ENCODE measurements at regions not wholly inside any gene's neighbourhood (a gene's known extent, or its start where the extent isn't known, plus 50 kb on each side); places are given as distances from the start of the nearest gene placed in this dataset.

GRCh38 chr20:53699085-53699674 is 105.5 kb upstream of the ZNF217 start:
- Histone ChIP-seq H2AK9ac (replicated peaks; ENCODE audit: low read depth, low read length, poor library complexity) (no peak overlapping the region), H3K4me2 (ENCODE audit: low read depth, low read length) (no peak overlapping the region), H2BK5ac (ENCODE audit: low read depth, low read length, poor library complexity, severe bottlenecking) (no peak overlapping the region), H3K9me3 (ENCODE audit: control insufficient read depth, insufficient read depth, low read length) (no peaks in the 10 kb centered on the region), H4K5ac (ENCODE audit: low read depth, low read length) (no peak overlapping the region), H3K27me3 (ENCODE audit: control insufficient read depth, insufficient read depth, low read length) (no peaks in the 10 kb centered on the region), H3K79me1 (ENCODE audit: low read depth in 1 of 2, low read length in 2 of 2) (no peaks in the 10 kb centered on the region), H4K91ac (ENCODE audit: insufficient read depth, low read depth, low read length) (no peak overlapping the region), H2BK15ac (ENCODE audit: low read depth, low read length) (no peak overlapping the region), H3K36me3 (ENCODE audit: control insufficient read depth, insufficient read depth, low read length) (no peaks in the 10 kb centered on the region), H3K27ac (ENCODE audit: insufficient read depth, low read length) (no peak overlapping the region), H4K8ac (ENCODE audit: low read depth in 2 of 2, low read length in 2 of 2) (no peak overlapping the region), H4K20me1 (ENCODE audit: insufficient read depth, low read length) (no peaks in the 10 kb centered on the region), H3K9ac (ENCODE audit: low read depth, low read length) (no peak overlapping the region), H3K4ac (ENCODE audit: low read depth, low read length) (no peak overlapping the region), H3K18ac (ENCODE audit: low read depth, low read length) (no peak overlapping the region), H3K56ac (ENCODE audit: extremely low read depth, insufficient read depth, low read length) (no peak overlapping the region), H2AFZ (replicated peaks; ENCODE audit: low read length, poor library complexity) (no peak overlapping the region), H3K23ac (ENCODE audit: low read depth, low read length) (no peak overlapping the region), H3K4me1 (ENCODE audit: control insufficient read depth, insufficient read depth, low read length) (no peaks in the 10 kb centered on the region), H2AK5ac (ENCODE audit: low read depth, low read length) (no peak overlapping the region), H2BK120ac (ENCODE audit: low read depth, low read length) (no peak overlapping the region), H3K4me3 (ENCODE audit: insufficient read depth, low read depth, low read length) (no peak overlapping the region), H3K9me1 (ENCODE audit: insufficient read depth, low read length) (peaks cover 3% of the 10 kb centered on the region; the same call in 1 of the 2 replicates), H3K14ac (replicated peaks; ENCODE audit: low read depth, low read length) (no peak overlapping the region), H2BK20ac (ENCODE audit: low read depth, low read length) (no peak overlapping the region)
- no peak for DNase-seq
- BruUV-seq (replicated peaks) = no TSS peak
- dilution Hi-C loops (cut with HindIII; ENCODE audit: low sequenced_read_pairs, unreplicated experiment) = no loop called here
- 100% methylated on average over 1 of the region's 3 CpGs; no CpG with 5 or more reads in 1 of the 2 experiments for WGBS, 2 experiments (ENCODE audit: extremely low coverage in 2 of 2, insufficient read length in 1 of 2)
- POLR2A ChIA-PET (ENCODE audit: unreplicated experiment) = no interaction called here
- CTCF ChIA-PET = no interaction called here
- no peak for TF ChIP-seq NFE2L2 (IDR thresholded peaks at IDR 0.05; ENCODE audit: low read depth, low read length)
- TF ChIP-seq MAZ (IDR thresholded peaks at IDR 0.05; ENCODE audit: borderline replicate concordance, low read depth, low read length) = no peak
- TF ChIP-seq RAD21 (IDR thresholded peaks at IDR 0.05; ENCODE audit: low read length) = no peak
- TF ChIP-seq CTCF (conservative IDR thresholded peaks at IDR 0.05; ENCODE audit: low read depth, low read length) = no peak
- TF ChIP-seq USF2 (IDR thresholded peaks at IDR 0.05; ENCODE audit: low read depth, low read length) = no peak
- TF ChIP-seq MXI1 (IDR thresholded peaks at IDR 0.05; ENCODE audit: borderline replicate concordance, low read depth, low read length) = no peak
- no peak for TF ChIP-seq SMC3 (IDR thresholded peaks at IDR 0.05; ENCODE audit: low read depth, low read length)
- TF ChIP-seq, protein P1, sequence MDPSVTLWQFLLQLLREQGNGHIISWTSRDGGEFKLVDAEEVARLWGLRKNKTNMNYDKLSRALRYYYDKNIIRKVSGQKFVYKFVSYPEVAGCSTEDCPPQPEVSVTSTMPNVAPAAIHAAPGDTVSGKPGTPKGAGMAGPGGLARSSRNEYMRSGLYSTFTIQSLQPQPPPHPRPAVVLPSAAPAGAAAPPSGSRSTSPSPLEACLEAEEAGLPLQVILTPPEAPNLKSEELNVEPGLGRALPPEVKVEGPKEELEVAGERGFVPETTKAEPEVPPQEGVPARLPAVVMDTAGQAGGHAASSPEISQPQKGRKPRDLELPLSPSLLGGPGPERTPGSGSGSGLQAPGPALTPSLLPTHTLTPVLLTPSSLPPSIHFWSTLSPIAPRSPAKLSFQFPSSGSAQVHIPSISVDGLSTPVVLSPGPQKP (IDR thresholded peaks at IDR 0.05; ENCODE audit: borderline replicate concordance, low read depth, low read length) = no peak
- no peak for TF ChIP-seq MAFK (IDR thresholded peaks at IDR 0.05; ENCODE audit: low read depth, low read length)
- no peak for TF ChIP-seq FOS (IDR thresholded peaks at IDR 0.05; ENCODE audit: low read depth, low read length)
- no peak for TF ChIP-seq RCOR1 (IDR thresholded peaks at IDR 0.05; ENCODE audit: insufficient replicate concordance, low read length)
- no peak for TF ChIP-seq POLR2A (IDR thresholded peaks at IDR 0.05; ENCODE audit: low read depth, low read length)
- no peak for TF ChIP-seq CEBPB (IDR thresholded peaks at IDR 0.05; ENCODE audit: low read depth, low read length)
- TF ChIP-seq RFX5 (IDR thresholded peaks at IDR 0.05; ENCODE audit: low read depth, low read length) = no peak
- no peak for TF ChIP-seq CHD1 (IDR thresholded peaks at IDR 0.05; ENCODE audit: low read depth, low read length)
- TF ChIP-seq BHLHE40 (IDR thresholded peaks at IDR 0.05; ENCODE audit: low read depth, low read length) = no peak
- ATAC-seq (ENCODE audit: low read depth) = no peak
- in situ Hi-C loops (cut with MboI; ENCODE audit: low sequenced_read_pairs) = no loop called here
- intact Hi-C loops (cut with micrococcal nuclease) = no loop called here

Data from IMR-90 (cell line).